Cardiac muscle cell (in vitro differentiated cells and primary cell): ENCODE measurements at regions not wholly inside any gene's neighbourhood (a gene's known extent, or its start where the extent isn't known, plus 50 kb on each side); places are given as distances from the start of the nearest gene placed in this dataset.

Experiments
- DNase-seq, 2 donors: peaks; one replicate each; pipeline versions ENCODE4 v3.0.0 to v3.0.0-alpha.2; 2010 to 2017; ENCODE audit warnings: low read depth in 1 of 2, low spot score in 1 of 2
- H3K27ac ChIP-seq: fragments of 200-600 bp; sonication (generic); 2 replicates; pipeline ENCODE4 v1.5.1; 2016
- H3K27me3 ChIP-seq: fragments of 200-600 bp; sonication (generic); 2 replicates; pipeline ENCODE4 v1.6.0; 2016; ENCODE audit warnings: control low read depth
- H3K36me3 ChIP-seq: fragments of 200-600 bp; sonication (generic); 2 replicates; pipeline ENCODE4 v1.5.1; 2016; ENCODE audit warnings: control low read depth
- H3K4me1 ChIP-seq: fragments of 200-600 bp; sonication (generic); 2 replicates; pipeline ENCODE4 v1.8.1; 2017; ENCODE audit warnings: low read depth, mild to moderate bottlenecking, mixed run types
- H3K4me3 ChIP-seq: fragments of 200-600 bp; sonication (generic); 2 replicates; pipeline ENCODE4 v1.5.1; 2016; ENCODE audit warnings: mild to moderate bottlenecking
- H3K9me3 ChIP-seq: fragments of 200-600 bp; sonication (generic); 2 replicates; pipeline ENCODE4 v1.5.1; 2017; ENCODE audit warnings: low read depth, mild to moderate bottlenecking, control low read depth
- TF ChIP-seq, protein P1 (sequence below): IDR thresholded peaks from 2 replicates; pipeline ENCODE4 v1.5.1; 2012; ENCODE audit warnings: low read depth, mild to moderate bottlenecking, low read length

DNA sequence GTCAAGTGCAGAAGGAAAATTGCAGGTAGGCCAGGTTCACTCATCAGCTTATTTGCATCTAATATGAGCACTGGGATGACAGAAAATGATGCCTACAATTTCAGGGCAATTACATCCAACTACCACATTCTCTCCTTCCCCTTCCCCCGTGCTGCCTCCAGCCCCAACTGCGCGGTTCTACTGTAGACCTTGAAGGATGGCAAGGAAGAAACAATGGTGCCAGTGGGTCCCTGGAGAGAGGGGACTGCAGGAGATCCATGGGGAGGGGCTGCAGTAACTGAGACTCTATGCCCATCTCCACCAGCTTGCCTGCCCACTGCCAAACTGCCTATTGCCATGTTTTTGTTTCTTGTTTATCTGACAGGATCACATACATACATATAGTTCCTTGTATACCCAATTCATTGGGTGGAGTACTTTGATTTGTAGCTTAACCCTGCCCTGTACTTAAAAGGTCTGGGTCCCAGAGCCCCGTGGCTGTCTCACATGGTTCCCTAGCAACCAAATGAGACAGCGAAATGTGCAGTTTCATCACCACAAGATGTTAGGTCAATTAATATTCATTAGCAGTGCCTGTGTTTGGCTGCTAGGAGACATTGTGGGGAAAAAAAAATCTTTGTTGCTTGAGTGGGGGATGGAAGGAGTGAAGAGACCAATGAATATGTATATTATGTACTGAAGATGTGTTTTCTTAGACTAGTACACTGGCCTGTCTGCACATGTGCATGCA lies 253.5 kb upstream of the PLET1 start:
- Histone ChIP-seq H3K4me1 (no peaks in the 10 kb centered on the region), H3K4me3 (no peak overlapping the region), H3K27ac (no peak overlapping the region), H3K9me3 (no peaks in the 10 kb centered on the region), H3K27me3 (no peaks in the 10 kb centered on the region), H3K36me3 (no peaks in the 10 kb centered on the region)
- DNase-seq, result no peak
- TF ChIP-seq, protein P1, sequence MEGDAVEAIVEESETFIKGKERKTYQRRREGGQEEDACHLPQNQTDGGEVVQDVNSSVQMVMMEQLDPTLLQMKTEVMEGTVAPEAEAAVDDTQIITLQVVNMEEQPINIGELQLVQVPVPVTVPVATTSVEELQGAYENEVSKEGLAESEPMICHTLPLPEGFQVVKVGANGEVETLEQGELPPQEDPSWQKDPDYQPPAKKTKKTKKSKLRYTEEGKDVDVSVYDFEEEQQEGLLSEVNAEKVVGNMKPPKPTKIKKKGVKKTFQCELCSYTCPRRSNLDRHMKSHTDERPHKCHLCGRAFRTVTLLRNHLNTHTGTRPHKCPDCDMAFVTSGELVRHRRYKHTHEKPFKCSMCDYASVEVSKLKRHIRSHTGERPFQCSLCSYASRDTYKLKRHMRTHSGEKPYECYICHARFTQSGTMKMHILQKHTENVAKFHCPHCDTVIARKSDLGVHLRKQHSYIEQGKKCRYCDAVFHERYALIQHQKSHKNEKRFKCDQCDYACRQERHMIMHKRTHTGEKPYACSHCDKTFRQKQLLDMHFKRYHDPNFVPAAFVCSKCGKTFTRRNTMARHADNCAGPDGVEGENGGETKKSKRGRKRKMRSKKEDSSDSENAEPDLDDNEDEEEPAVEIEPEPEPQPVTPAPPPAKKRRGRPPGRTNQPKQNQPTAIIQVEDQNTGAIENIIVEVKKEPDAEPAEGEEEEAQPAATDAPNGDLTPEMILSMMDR, result no peak

DNA sequence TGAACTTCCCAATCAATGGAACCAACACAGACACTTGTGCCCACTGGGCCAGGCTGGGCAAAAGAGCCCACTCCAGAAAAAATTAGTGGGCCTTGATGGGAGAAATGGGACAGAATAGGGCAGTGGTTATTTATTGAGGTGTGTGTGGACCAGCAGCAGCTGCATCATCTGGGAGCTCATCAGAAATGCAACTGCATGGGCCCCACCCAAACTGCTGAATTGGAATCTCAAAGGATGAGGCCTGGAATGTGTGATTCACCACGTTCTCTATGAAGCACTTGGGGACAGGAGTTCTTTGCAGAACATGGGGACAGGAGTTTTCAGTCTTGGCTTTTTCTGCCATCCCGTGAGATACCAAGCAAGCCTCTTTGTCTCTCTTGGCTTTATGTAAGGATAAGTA lies 255.6 kb upstream of the PLET1 start:
- TF ChIP-seq, protein P1, result no peak

GRCh38 chr11:112516755-112517154 lies 256.1 kb upstream of the PLET1 start:
- H3K4me1 ChIP-seq, result no peaks in the 10 kb centered on the region
- TF ChIP-seq, protein P1, result no peak
- H3K27me3 ChIP-seq, result no peaks in the 10 kb centered on the region
- DNase-seq, result no peak
- H3K36me3 ChIP-seq, result no peaks in the 10 kb centered on the region
- H3K4me3 ChIP-seq, result no peak overlapping the region
- H3K9me3 ChIP-seq, result no peaks in the 10 kb centered on the region
- H3K27ac ChIP-seq, result no peak overlapping the region

More for the DNA sequence above, 255.6 kb upstream of the PLET1 start:
- Histone ChIP-seq H3K27ac (no peak overlapping the region), H3K27me3 (no peaks in the 10 kb centered on the region), H3K36me3 (no peaks in the 10 kb centered on the region), H3K4me3 (no peak overlapping the region), H3K4me1 (no peaks in the 10 kb centered on the region), H3K9me3 (no peaks in the 10 kb centered on the region)
- DNase-seq, result no peak

GRCh38 chr11:112518371-112518770 lies 257.7 kb upstream of the PLET1 start:
- TF ChIP-seq, protein P1, result no peak
- H3K4me1 ChIP-seq, result peaks cover 4% of the 10 kb centered on the region
- DNase-seq, result no peak

DNA sequence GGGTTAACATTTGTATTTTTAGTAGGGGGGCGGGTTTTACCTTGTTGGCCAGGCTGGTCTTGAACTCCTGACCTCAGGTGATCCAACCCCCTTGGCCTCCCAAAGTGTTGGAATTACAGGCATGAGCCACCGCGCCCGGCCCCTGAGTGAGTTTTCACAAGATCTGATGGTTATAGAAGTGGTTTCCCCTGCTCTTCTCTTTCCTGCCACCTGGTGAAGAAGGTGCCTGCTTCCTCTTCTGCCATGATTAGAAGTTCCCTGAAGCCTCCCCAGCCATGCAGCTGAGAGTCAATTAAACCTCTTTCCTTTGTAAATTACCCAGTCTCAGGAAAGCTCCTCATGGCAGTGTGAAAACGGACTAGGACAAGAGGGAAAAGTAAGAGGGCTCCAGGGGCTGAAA lies 259.1 kb upstream of the PLET1 start:
- no peak for DNase-seq
- Histone ChIP-seq H3K36me3 (no peaks in the 10 kb centered on the region), H3K27ac (no peak overlapping the region), H3K4me3 (no peak overlapping the region), H3K27me3 (no peaks in the 10 kb centered on the region), H3K4me1 (peaks cover 8% of the 10 kb centered on the region), H3K9me3 (no peaks in the 10 kb centered on the region)
- TF ChIP-seq, protein P1, result no peak

More at GRCh38 chr11:112518371-112518770, 257.7 kb upstream of the PLET1 start:
- H3K27ac ChIP-seq, result no peak overlapping the region
- no peaks in the 10 kb centered on the region for H3K36me3 ChIP-seq
- no peak overlapping the region for H3K4me3 ChIP-seq
- no peaks in the 10 kb centered on the region for H3K9me3 ChIP-seq
- H3K27me3 ChIP-seq, result no peaks in the 10 kb centered on the region
